Hepatocyte (in vitro differentiated cells): ENCODE measurements at regions not wholly inside any gene's neighbourhood (a gene's known extent, or its start where the extent isn't known, plus 50 kb on each side); places are given as distances from the start of the nearest gene placed in this dataset.

Source experiments
- CTCF ChIP-seq: fragments of 200-600 bp; sonication (generic); IDR thresholded peaks from 2 replicates; pipeline ENCODE4 v1.5.1; 2016; ENCODE audit warnings: antibody characterized with exemption, mild to moderate bottlenecking; ENCODE audit not compliant: poor library complexity
- EZH2 ChIP-seq: fragments of 200-600 bp; sonication (generic); IDR thresholded peaks from 2 replicates; pipeline ENCODE4 v1.6.1; 2016; ENCODE audit warnings: antibody characterized with exemption, mild to moderate bottlenecking, borderline replicate concordance
- EZH2phosphoT487 ChIP-seq: fragments of 200-600 bp; sonication (generic); IDR thresholded peaks from one replicate; pipeline ENCODE4 v1.6.1; 2018; ENCODE audit warnings: antibody characterized with exemption, mild to moderate bottlenecking, low read depth, moderate library complexity; ENCODE audit not compliant: unreplicated experiment, severe bottlenecking

GRCh38 chr7:91408388-91409154 is 144.3 kb downstream of the FZD1 start:
- no peak for TF ChIP-seq EZH2
- no peak for TF ChIP-seq CTCF
- TF ChIP-seq EZH2phosphoT487, result no peak
